Gastrocnemius medialis (tissue), 4 donors: ENCODE measurements at regions not wholly inside any gene's neighbourhood (a gene's known extent, or its start where the extent isn't known, plus 50 kb on each side); places are given as distances from the start of the nearest gene placed in this dataset.

ENCODE experiments used
- POLR2A ChIP-seq, 2 donors: fragments of 450-650 bp; IDR thresholded peaks; one replicate each; pipeline ENCODE4 v1.6.1; 2017; ENCODE audit warnings: antibody characterized with exemption in 2 of 2, mild to moderate bottlenecking in 2 of 2, moderate library complexity in 2 of 2
- TF ChIP-seq, protein P1 (sequence below), 5 experiments: fragments of 450-650 bp in 3 of 5; fragments of 200-600 bp in 2 of 5; sonication (generic) in 2 of 5; IDR thresholded peaks in 4 of 5; conservative IDR thresholded peaks in 1 of 5; 1 replicate in 4 of 5; 2 replicates in 1 of 5; pipeline ENCODE4 v1.5.1; 2016 to 2019; ENCODE audit warnings: antibody characterized with exemption in 5 of 5, mild to moderate bottlenecking in 3 of 5, moderate library complexity in 3 of 5

DNA sequence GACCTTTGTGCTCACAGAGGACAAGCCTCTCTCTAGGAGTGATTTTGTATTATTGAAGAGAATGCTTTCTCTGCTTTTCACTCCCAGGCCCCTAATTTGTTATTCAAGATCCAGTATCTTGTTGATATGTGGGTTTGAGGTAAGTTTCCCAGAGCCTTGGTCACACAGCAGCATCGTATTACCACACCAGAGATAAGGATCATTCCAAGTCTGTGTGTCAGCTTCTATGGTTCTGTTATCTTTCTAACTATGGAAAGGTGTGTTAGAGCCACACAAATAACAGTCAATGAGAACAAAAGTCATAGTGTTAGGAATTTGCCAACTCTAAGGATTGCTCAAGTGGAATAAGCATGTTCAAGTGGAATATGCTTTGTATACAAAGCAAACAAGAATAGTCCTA lies 1208.3 kb downstream of the GATA3 start:
- TF ChIP-seq, protein P1, sequence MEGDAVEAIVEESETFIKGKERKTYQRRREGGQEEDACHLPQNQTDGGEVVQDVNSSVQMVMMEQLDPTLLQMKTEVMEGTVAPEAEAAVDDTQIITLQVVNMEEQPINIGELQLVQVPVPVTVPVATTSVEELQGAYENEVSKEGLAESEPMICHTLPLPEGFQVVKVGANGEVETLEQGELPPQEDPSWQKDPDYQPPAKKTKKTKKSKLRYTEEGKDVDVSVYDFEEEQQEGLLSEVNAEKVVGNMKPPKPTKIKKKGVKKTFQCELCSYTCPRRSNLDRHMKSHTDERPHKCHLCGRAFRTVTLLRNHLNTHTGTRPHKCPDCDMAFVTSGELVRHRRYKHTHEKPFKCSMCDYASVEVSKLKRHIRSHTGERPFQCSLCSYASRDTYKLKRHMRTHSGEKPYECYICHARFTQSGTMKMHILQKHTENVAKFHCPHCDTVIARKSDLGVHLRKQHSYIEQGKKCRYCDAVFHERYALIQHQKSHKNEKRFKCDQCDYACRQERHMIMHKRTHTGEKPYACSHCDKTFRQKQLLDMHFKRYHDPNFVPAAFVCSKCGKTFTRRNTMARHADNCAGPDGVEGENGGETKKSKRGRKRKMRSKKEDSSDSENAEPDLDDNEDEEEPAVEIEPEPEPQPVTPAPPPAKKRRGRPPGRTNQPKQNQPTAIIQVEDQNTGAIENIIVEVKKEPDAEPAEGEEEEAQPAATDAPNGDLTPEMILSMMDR (IDR thresholded peaks at IDR 0.05 in 4 of 5, conservative IDR thresholded peaks at IDR 0.05 in 1 of 5) = no peak
- no peak for TF ChIP-seq POLR2A (IDR thresholded peaks at IDR 0.05)
